Uterus (tissue), 3 donors: ENCODE measurements at regions not wholly inside any gene's neighbourhood (a gene's known extent, or its start where the extent isn't known, plus 50 kb on each side); places are given as distances from the start of the nearest gene placed in this dataset.

Experiments used
- DNase-seq, 2 donors: peaks; one replicate each; pipeline ENCODE4 v3.0.0-alpha.2; 2019 to 2020
- H3K27ac ChIP-seq, 2 donors: fragments of 200-600 bp; sonication (generic); 1 replicate in 1 of 2; 2 replicates in 1 of 2; pipeline ENCODE4 v1.5.1; 2016 to 2018
- H3K27me3 ChIP-seq, 2 donors: fragments of 200-600 bp; sonication (generic); one replicate each; pipeline ENCODE4 v1.5.1; 2018 to 2019; ENCODE audit warnings: control low read depth in 1 of 2
- H3K36me3 ChIP-seq, 2 donors: fragments of 200-600 bp; sonication (generic); one replicate each; pipeline ENCODE4 v1.5.1; 2019; ENCODE audit warnings: control low read depth in 1 of 2
- H3K4me1 ChIP-seq, 2 donors: fragments of 200-600 bp; sonication (generic); one replicate each; pipeline ENCODE4 v1.5.1; 2018 to 2019; ENCODE audit warnings: control low read depth in 1 of 2
- H3K4me3 ChIP-seq, 2 donors: fragments of 200-600 bp; sonication (generic); 1 replicate in 1 of 2; 2 replicates in 1 of 2; pipeline ENCODE4 v1.5.1; 2018 to 2019; ENCODE audit warnings: mild to moderate bottlenecking in 1 of 2
- H3K9me3 ChIP-seq, 2 donors: fragments of 200-600 bp; sonication (generic); one replicate each; pipeline ENCODE4 v1.5.1; 2019; ENCODE audit warnings: control low read depth in 1 of 2
- CTCF ChIP-seq, 4 experiments: fragments of 200-600 bp in 2 of 4; fragments of 450-650 bp in 2 of 4; sonication (generic) in 2 of 4; IDR thresholded peaks; one replicate each; pipeline ENCODE4 v1.5.1; 2016 to 2019; ENCODE audit warnings: antibody characterized with exemption in 4 of 4, mild to moderate bottlenecking in 2 of 4, moderate library complexity in 1 of 4
- POLR2A ChIP-seq, 2 donors: fragments of 450-650 bp; IDR thresholded peaks; one replicate each; pipeline ENCODE4 v1.6.1; 2016; ENCODE audit warnings: antibody characterized with exemption in 2 of 2, mild to moderate bottlenecking in 1 of 2, moderate library complexity in 1 of 2
- intact Hi-C: fragments of 100-400 bp; cut with DNase I; formaldehyde crosslinking; loops from one replicate; pipeline ENCODE4 v1.15.1; 2023; ENCODE audit warnings: low total_unique reads
- donor health status: DM: yes; HTN: yes; CAD: no.

GRCh38 chr5:91898019-91898418 is 514.9 kb upstream of the ARRDC3 start:
- Histone ChIP-seq H3K4me3 (no peak overlapping the region), H3K27ac (no peak overlapping the region), H3K27me3 (no peaks in the 10 kb centered on the region), H3K36me3 (no peaks in the 10 kb centered on the region), H3K4me1 (no peaks in the 10 kb centered on the region), H3K9me3 (no peaks in the 10 kb centered on the region)
- intact Hi-C loops = no loop called here
- TF ChIP-seq CTCF (IDR thresholded peaks at IDR 0.05) = no peak
- no peak for TF ChIP-seq POLR2A (IDR thresholded peaks at IDR 0.05)
- DNase-seq = no peak

GRCh38 chr5:91888810-91889209 is 505.7 kb upstream of the ARRDC3 start:
- no peaks in the 10 kb centered on the region for H3K36me3 ChIP-seq
- no peak overlapping the region for H3K4me3 ChIP-seq
- TF ChIP-seq POLR2A (IDR thresholded peaks at IDR 0.05) = no peak
- no peak for TF ChIP-seq CTCF (IDR thresholded peaks at IDR 0.05)
- no peaks in the 10 kb centered on the region for H3K4me1 ChIP-seq
- no peak overlapping the region for H3K27ac ChIP-seq
- intact Hi-C loops = no loop called here
- DNase-seq = no peak
- no peaks in the 10 kb centered on the region for H3K27me3 ChIP-seq
- no peaks in the 10 kb centered on the region for H3K9me3 ChIP-seq

GRCh38 chr5:91885291-91886265 is 502.5 kb upstream of the ARRDC3 start:
- TF ChIP-seq POLR2A (IDR thresholded peaks at IDR 0.05) (no peak), CTCF (IDR thresholded peaks at IDR 0.05) (no peak)
- Histone ChIP-seq H3K4me3 (no peak overlapping the region), H3K4me1 (no peaks in the 10 kb centered on the region), H3K27me3 (no peaks in the 10 kb centered on the region), H3K36me3 (no peaks in the 10 kb centered on the region), H3K9me3 (no peaks in the 10 kb centered on the region), H3K27ac (no peak overlapping the region)
- no peak for DNase-seq
- intact Hi-C loops = no loop called here

- TF ChIP-seq CTCF (IDR thresholded peaks at IDR 0.05) (no peak), POLR2A (IDR thresholded peaks at IDR 0.05) (no peak)
- Histone ChIP-seq H3K9me3 (no peaks in the 10 kb centered on the region), H3K27me3 (no peaks in the 10 kb centered on the region), H3K4me1 (no peaks in the 10 kb centered on the region), H3K36me3 (no peaks in the 10 kb centered on the region), H3K27ac (no peak overlapping the region), H3K4me3 (no peak overlapping the region)
- DNase-seq = no peak
- intact Hi-C loops = no loop called here
Observed at GRCh38 chr5:91884036-91884435, 500.9 kb upstream of the ARRDC3 start.

- Histone ChIP-seq H3K36me3 (no peaks in the 10 kb centered on the region), H3K4me1 (no peaks in the 10 kb centered on the region), H3K27ac (no peak overlapping the region), H3K4me3 (no peak overlapping the region), H3K27me3 (no peaks in the 10 kb centered on the region), H3K9me3 (no peaks in the 10 kb centered on the region)
- TF ChIP-seq CTCF (IDR thresholded peaks at IDR 0.05) = no peak
- TF ChIP-seq POLR2A (IDR thresholded peaks at IDR 0.05) = no peak
- intact Hi-C loops = no loop called here
- DNase-seq = no peak
Observed at GRCh38 chr5:91875196-91875779, 492.2 kb upstream of the ARRDC3 start.
